ENCODE measurements at regions not wholly inside any gene's neighbourhood (a gene's known extent, or its start where the extent isn't known, plus 50 kb on each side); places are given as distances from the start of the nearest gene placed in this dataset.

DNA sequence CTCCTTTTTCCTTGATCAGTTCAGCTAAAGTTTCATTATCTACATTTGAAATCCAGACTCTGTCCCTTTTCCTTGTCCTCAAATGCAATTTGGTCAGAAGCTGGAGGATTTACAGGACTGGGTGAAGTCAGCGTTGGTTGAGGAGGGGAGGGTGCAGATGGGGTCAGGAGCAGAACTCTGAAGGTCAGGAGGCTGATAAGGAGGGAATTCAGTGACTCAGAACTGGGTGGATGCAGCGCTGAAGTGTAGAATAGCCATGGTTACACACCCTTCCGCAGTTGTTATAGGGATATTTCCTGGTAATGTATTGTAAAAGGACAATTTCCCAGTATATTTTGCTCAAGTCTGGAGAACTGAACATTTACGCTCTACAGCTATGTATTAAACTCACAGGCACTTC lies 133.1 kb upstream of the FOXA2 start:
- H3K36me3 Mint-ChIP-seq (ENCODE audit: low read depth): no peaks in the 10 kb centered on the region
- H3K27ac Mint-ChIP-seq: no peak overlapping the region
- H3K9me3 Mint-ChIP-seq: peaks cover 7% of the 10 kb centered on the region; the same call in 1 of the 2 replicates
- TF ChIP-seq, protein P1, sequence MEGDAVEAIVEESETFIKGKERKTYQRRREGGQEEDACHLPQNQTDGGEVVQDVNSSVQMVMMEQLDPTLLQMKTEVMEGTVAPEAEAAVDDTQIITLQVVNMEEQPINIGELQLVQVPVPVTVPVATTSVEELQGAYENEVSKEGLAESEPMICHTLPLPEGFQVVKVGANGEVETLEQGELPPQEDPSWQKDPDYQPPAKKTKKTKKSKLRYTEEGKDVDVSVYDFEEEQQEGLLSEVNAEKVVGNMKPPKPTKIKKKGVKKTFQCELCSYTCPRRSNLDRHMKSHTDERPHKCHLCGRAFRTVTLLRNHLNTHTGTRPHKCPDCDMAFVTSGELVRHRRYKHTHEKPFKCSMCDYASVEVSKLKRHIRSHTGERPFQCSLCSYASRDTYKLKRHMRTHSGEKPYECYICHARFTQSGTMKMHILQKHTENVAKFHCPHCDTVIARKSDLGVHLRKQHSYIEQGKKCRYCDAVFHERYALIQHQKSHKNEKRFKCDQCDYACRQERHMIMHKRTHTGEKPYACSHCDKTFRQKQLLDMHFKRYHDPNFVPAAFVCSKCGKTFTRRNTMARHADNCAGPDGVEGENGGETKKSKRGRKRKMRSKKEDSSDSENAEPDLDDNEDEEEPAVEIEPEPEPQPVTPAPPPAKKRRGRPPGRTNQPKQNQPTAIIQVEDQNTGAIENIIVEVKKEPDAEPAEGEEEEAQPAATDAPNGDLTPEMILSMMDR (IDR thresholded peaks at IDR 0.05): no peak
- H3K4me1 Mint-ChIP-seq (ENCODE audit: low read depth): no peaks in the 10 kb centered on the region
- DNase-seq: no peak
- peaks cover 1% of the 10 kb centered on the region; the same call in 1 of the 2 replicates for H3K27me3 Mint-ChIP-seq (ENCODE audit: insufficient read depth)
- H3K4me3 Mint-ChIP-seq: no peak overlapping the region

- no peak overlapping the region for H3K4me3 Mint-ChIP-seq
- H3K4me1 Mint-ChIP-seq (ENCODE audit: low read depth): no peaks in the 10 kb centered on the region
- peaks cover 5% of the 10 kb centered on the region; the same call in 1 of the 2 replicates for H3K9me3 Mint-ChIP-seq
- TF ChIP-seq, protein P1 (IDR thresholded peaks at IDR 0.05): no peak
- no peak for DNase-seq
- H3K27me3 Mint-ChIP-seq (ENCODE audit: insufficient read depth): peaks cover 1% of the 10 kb centered on the region; the same call in 1 of the 2 replicates
- no peak overlapping the region for H3K27ac Mint-ChIP-seq
- H3K36me3 Mint-ChIP-seq (ENCODE audit: low read depth): no peaks in the 10 kb centered on the region
Observed at GRCh38 chr20:22719167-22719591, 134.8 kb upstream of the FOXA2 start.

DNA sequence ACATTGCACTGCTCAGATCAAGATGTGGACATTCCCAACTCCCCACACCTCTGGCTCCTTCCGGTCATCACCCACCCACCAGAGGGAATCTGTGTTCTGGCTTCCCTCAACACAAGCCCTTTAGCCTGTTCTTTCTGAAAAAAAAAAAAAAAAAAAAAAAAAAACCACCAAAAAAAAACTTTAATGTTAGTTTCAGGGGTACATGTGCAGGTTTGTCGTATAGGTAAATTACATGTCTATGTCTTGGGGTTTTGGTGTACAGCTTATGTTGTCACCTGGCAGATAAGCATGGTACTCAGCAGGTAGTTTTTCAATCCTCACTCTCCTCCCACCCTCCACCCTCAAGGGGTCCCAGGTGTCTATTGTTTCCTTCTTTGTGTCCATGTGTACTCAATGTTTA lies 135.8 kb upstream of the FOXA2 start:
- Mint-ChIP-seq H3K4me3 (no peak overlapping the region), H3K27me3 (ENCODE audit: insufficient read depth) (peaks cover 1% of the 10 kb centered on the region), H3K4me1 (ENCODE audit: low read depth) (no peaks in the 10 kb centered on the region), H3K27ac (no peak overlapping the region), H3K9me3 (peaks cover 9% of the 10 kb centered on the region), H3K36me3 (ENCODE audit: low read depth) (no peaks in the 10 kb centered on the region)
- TF ChIP-seq, protein P1 (IDR thresholded peaks at IDR 0.05): no peak
- DNase-seq: no peak

- no peak overlapping the region for H3K4me3 Mint-ChIP-seq
- DNase-seq: no peak
- TF ChIP-seq, protein P1 (IDR thresholded peaks at IDR 0.05): no peak
- H3K27me3 Mint-ChIP-seq (ENCODE audit: insufficient read depth): no peaks in the 10 kb centered on the region; the same call in 1 of the 2 replicates
- peaks cover 9% of the 10 kb centered on the region for H3K9me3 Mint-ChIP-seq
- H3K36me3 Mint-ChIP-seq (ENCODE audit: low read depth): no peaks in the 10 kb centered on the region
- no peak overlapping the region for H3K27ac Mint-ChIP-seq
- H3K4me1 Mint-ChIP-seq (ENCODE audit: low read depth): no peaks in the 10 kb centered on the region
Observed at GRCh38 chr20:22722811-22723210, 138.4 kb upstream of the FOXA2 start.

DNA sequence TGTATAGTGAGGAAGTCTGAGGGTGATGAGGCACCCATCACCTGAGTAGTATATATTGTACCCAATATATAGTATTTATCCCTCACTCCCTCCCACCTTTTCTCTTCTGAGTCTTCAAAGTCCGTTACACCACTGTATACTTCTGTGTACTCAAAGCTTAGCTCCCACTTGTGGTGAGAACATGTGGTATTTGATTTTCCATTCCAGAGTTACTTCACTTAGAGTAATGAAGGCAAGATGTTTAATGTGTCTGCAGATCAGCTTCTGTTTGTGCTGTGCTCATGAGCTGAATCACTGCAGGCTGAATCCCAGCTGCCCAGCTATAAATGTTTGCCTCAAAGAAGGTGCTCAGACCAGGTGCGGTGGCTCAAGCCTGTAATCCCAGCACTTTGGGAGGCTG lies 139.3 kb upstream of the FOXA2 start:
- TF ChIP-seq, protein P1 (IDR thresholded peaks at IDR 0.05): no peak
- no peaks in the 10 kb centered on the region; the same call in 1 of the 2 replicates for H3K27me3 Mint-ChIP-seq (ENCODE audit: insufficient read depth)
- H3K4me1 Mint-ChIP-seq (ENCODE audit: low read depth): no peaks in the 10 kb centered on the region
- no peak for DNase-seq
- H3K9me3 Mint-ChIP-seq: peaks cover 9% of the 10 kb centered on the region
- no peaks in the 10 kb centered on the region for H3K36me3 Mint-ChIP-seq (ENCODE audit: low read depth)
- H3K4me3 Mint-ChIP-seq: no peak overlapping the region
- H3K27ac Mint-ChIP-seq: no peak overlapping the region

All from HFFc6 (cell line).